Activated CD8-positive, alpha-beta T cell treated with anti-CD3 and anti-CD28 coated beads for 36 hours (primary cell): ENCODE measurements at regions not wholly inside any gene's neighbourhood (a gene's known extent, or its start where the extent isn't known, plus 50 kb on each side); places are given as distances from the start of the nearest gene placed in this dataset.

Experiments used
- ATAC-seq: fragments of 200-7000 bp; cut with Tn5 transposase; one replicate; pipeline ENCODE4 v1.10.0; 2021; ENCODE audit warnings: mild to moderate bottlenecking, moderate library complexity
- CTCF ChIA-PET: fragments of 350-600 bp; sonication (Branson Sonifier 250); formaldehyde crosslinking; loops from one replicate; lab custom pipeline; 2021; ENCODE audit warnings: antibody characterized with exemption; lab: Charles Lee
- POLR2A ChIA-PET: fragments of 350-600 bp; sonication (Branson Sonifier 250); formaldehyde crosslinking; loops from one replicate; lab custom pipeline; 2021; ENCODE audit warnings: antibody characterized with exemption; lab: Charles Lee
- DNase-seq: peaks from one replicate; pipeline ENCODE4 v3.0.0-alpha.2; 2020
- H3K27ac Mint-ChIP-seq: one replicate; pipeline ENCODE4 v1.8.0; 2021; ENCODE audit warnings: mild to moderate bottlenecking, mixed read lengths
- H3K27me3 Mint-ChIP-seq: one replicate; pipeline ENCODE4 v1.8.0; 2021; ENCODE audit warnings: mixed read lengths
- H3K36me3 Mint-ChIP-seq: one replicate; pipeline ENCODE4 v1.8.0; 2021; ENCODE audit warnings: low read depth, mixed read lengths
- H3K4me1 Mint-ChIP-seq: one replicate; pipeline ENCODE4 v1.8.0; 2021; ENCODE audit warnings: low read depth, mixed read lengths
- H3K4me3 Mint-ChIP-seq: one replicate; pipeline ENCODE4 v1.8.0; 2021; ENCODE audit warnings: mild to moderate bottlenecking, moderate library complexity, mixed read lengths
- H3K9me3 Mint-ChIP-seq: one replicate; pipeline ENCODE4 v1.8.0; 2021; ENCODE audit warnings: mixed read lengths
- intact Hi-C: fragments of 100-400 bp; cut with micrococcal nuclease; formaldehyde crosslinking; loops from one replicate; pipeline ENCODE4 v1.10.0; 2022
- TF ChIP-seq, protein P1 (sequence below): fragments of 200-600 bp; IDR thresholded peaks from one replicate; pipeline ENCODE4 v1.8.0; 2022; ENCODE audit warnings: antibody characterized with exemption, mild to moderate bottlenecking

DNA sequence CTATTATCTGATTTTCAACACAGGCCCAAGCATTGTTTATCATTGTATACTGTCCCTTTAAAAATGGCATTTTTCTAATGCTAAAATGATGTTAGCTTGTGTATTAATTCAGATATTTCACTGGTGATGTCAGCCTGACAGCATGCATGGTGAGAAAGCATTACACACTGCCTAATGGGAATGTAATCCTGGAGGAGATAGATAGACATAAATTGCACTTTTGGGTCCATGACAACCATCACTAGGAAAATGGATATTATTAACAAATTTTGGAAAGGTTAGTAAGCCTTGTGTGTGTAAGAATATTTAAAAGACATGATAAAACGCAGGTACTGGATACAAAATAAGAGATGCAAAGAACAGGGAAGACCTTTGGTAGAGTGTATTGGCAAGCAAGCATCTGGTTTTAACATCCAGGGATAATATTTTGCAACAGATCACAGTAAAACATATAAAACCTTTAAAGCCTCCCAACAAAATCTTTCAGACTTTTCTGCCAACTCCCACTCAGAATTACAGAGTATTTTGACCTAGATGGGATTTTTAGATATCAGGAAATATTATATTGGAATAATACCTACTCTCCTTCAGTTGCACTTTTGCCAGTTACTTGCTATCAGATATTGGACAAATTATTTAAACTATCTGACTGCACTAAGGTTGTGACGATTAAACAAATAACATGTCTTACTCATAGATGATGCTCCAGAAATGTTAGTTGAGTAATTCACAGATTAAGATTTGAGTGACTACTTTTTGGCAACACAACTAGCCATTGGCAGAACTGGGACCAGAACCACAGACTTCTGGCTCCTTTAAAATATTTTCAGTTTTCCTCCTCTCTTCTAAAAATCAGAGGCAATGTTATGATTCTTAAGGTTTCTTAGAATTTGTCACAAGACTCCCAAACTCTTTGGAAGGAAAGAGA, 291.6 kb upstream of the SEMA3C start:
- Mint-ChIP-seq H3K4me1 (no peaks in the 10 kb centered on the region), H3K4me3 (no peak overlapping the region), H3K27me3 (no peaks in the 10 kb centered on the region), H3K27ac (no peak overlapping the region), H3K36me3 (no peaks in the 10 kb centered on the region), H3K9me3 (no peaks in the 10 kb centered on the region)
- DNase-seq, result no peak
- ATAC-seq, result no peak
- POLR2A ChIA-PET, result no interaction called here
- CTCF ChIA-PET, result no interaction called here
- TF ChIP-seq, protein P1, sequence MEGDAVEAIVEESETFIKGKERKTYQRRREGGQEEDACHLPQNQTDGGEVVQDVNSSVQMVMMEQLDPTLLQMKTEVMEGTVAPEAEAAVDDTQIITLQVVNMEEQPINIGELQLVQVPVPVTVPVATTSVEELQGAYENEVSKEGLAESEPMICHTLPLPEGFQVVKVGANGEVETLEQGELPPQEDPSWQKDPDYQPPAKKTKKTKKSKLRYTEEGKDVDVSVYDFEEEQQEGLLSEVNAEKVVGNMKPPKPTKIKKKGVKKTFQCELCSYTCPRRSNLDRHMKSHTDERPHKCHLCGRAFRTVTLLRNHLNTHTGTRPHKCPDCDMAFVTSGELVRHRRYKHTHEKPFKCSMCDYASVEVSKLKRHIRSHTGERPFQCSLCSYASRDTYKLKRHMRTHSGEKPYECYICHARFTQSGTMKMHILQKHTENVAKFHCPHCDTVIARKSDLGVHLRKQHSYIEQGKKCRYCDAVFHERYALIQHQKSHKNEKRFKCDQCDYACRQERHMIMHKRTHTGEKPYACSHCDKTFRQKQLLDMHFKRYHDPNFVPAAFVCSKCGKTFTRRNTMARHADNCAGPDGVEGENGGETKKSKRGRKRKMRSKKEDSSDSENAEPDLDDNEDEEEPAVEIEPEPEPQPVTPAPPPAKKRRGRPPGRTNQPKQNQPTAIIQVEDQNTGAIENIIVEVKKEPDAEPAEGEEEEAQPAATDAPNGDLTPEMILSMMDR, result no peak
- intact Hi-C loops, result no loop called here

DNA sequence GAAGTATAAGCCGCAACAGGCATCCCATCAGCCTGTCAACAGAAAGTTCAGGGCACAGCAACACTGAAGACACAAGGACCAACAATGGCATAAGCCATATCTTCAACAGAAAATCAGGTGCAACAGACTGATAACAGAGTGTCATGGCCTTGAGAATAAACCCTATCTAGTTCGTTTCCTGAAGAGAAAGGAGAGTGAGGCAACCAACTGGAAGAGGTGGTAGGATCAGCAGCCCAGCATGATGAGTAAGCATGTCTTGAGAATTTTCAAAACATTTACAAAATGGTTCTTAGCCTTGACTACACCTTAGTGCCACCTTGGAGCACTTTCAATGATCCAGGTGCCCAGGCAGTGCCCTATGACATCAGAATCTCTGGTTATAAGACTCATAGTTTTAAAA, 290.2 kb upstream of the SEMA3C start:
- no peak overlapping the region for H3K27ac Mint-ChIP-seq
- POLR2A ChIA-PET, result no interaction called here
- DNase-seq, result no peak
- H3K4me3 Mint-ChIP-seq, result no peak overlapping the region
- H3K27me3 Mint-ChIP-seq, result no peaks in the 10 kb centered on the region
- TF ChIP-seq, protein P1, result no peak
- H3K4me1 Mint-ChIP-seq, result no peaks in the 10 kb centered on the region
- no peaks in the 10 kb centered on the region for H3K36me3 Mint-ChIP-seq
- CTCF ChIA-PET, result no interaction called here
- intact Hi-C loops, result no loop called here
- no peak for ATAC-seq
- no peaks in the 10 kb centered on the region for H3K9me3 Mint-ChIP-seq

DNA sequence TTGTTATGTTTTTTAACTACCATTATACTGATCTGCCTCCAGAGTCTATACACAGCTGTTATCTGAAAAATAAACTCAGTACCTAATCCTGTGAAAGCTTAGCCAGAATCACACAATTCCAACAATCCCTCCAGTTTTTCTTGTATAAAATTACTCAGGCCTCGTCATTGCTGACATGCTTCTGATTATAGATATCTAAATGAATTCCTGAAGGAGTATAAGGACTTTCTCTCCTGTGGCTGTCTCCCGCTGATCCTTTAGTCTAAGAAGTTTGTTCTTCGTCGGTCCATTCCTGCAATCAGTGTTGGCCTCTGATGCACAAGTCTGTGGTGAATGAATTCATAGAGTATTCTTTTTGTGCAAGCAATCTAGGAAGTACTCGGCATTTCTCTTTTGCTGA, 288.9 kb upstream of the SEMA3C start:
- ChIA-PET CTCF (no interaction called here), POLR2A (no interaction called here)
- no peak overlapping the region for H3K27ac Mint-ChIP-seq
- no peaks in the 10 kb centered on the region for H3K27me3 Mint-ChIP-seq
- no peaks in the 10 kb centered on the region for H3K36me3 Mint-ChIP-seq
- intact Hi-C loops, result no loop called here
- DNase-seq (no peak), ATAC-seq (no peak)
- TF ChIP-seq, protein P1, result no peak
- H3K4me3 Mint-ChIP-seq, result no peak overlapping the region
- no peaks in the 10 kb centered on the region for H3K4me1 Mint-ChIP-seq
- no peaks in the 10 kb centered on the region for H3K9me3 Mint-ChIP-seq

DNA sequence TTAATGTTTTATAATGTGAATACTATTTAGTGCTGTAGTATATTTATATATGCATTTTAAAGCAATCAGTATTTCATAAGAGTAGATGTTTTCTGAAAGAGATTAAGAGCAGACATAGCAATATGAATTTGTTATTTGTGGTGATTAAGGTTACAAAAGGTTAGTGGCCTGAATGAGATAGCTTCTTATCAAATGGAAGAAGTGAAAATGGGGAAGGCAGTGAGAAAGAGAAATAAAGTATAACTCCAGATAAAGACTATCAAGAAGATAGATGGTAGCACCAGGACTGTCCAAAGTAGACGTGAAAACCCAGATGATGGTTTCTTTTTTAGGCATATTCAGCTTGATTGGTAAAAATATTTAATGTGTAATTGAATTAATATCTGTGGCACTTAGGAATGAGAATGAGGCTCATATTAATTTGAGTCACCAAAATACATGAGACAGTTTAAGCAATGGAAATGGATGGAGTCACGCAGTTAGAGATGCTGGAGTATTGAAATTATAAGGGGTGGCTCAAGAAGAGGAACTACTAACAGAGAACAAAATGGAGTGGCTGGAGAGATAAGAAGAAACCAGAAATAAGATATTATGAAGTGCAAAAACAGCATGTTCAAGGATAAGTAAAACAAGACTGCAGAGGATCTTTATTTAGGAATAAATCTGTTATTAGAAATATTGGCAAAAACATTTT, 288.0 kb upstream of the SEMA3C start:
- ChIA-PET POLR2A (no interaction called here), CTCF (no interaction called here)
- DNase-seq (no peak), ATAC-seq (no peak)
- Mint-ChIP-seq H3K36me3 (no peaks in the 10 kb centered on the region), H3K4me3 (no peak overlapping the region), H3K27ac (no peak overlapping the region), H3K27me3 (no peaks in the 10 kb centered on the region), H3K4me1 (no peaks in the 10 kb centered on the region), H3K9me3 (no peaks in the 10 kb centered on the region)
- TF ChIP-seq, protein P1, result no peak
- intact Hi-C loops, result no loop called here

DNA sequence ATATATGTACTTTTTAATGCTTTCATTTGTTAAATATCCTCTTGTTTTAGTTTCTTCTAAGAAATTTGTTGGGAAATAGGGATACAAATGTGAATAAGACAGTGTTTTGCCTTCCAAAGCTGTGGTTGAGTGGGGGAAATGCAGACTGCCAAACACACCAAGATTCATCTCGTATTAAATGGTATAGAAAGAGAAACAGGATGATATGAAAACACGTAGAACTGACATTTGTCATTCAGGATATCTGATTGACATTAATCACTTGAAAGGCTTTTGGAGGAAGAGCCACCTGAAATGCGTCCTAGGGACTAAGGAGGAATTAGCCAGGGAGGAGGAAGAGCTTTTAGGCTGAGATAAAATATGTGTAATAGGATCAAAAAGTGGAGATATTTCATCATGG, 287.4 kb upstream of the SEMA3C start:
- POLR2A ChIA-PET, result no interaction called here
- TF ChIP-seq, protein P1, result no peak
- CTCF ChIA-PET, result no interaction called here
- H3K27ac Mint-ChIP-seq, result no peak overlapping the region
- intact Hi-C loops, result no loop called here
- no peaks in the 10 kb centered on the region for H3K27me3 Mint-ChIP-seq
- no peaks in the 10 kb centered on the region for H3K36me3 Mint-ChIP-seq
- ATAC-seq (no peak), DNase-seq (no peak)
- H3K9me3 Mint-ChIP-seq, result no peaks in the 10 kb centered on the region
- no peak overlapping the region for H3K4me3 Mint-ChIP-seq
- H3K4me1 Mint-ChIP-seq, result no peaks in the 10 kb centered on the region
